CD4-positive, alpha-beta T cell treated with Interleukin-1 beta for 1 hour (primary cell): ENCODE measurements at regions not wholly inside any gene's neighbourhood (a gene's known extent, or its start where the extent isn't known, plus 50 kb on each side); places are given as distances from the start of the nearest gene placed in this dataset.
"Not testable (repeated sequence)": the region's sequence is repeated elsewhere in the genome, so short reads cannot be mapped to it uniquely, and the experiment has no call there.

Experiments
- DNase-seq, 2 donors: peaks; one replicate each; pipeline ENCODE4 v3.0.0-alpha.2; 2020 to 2022

- no peak for DNase-seq
Measured at GRCh38 chr2:154963511-154963910, 265.0 kb downstream of the KCNJ3 start.

DNA sequence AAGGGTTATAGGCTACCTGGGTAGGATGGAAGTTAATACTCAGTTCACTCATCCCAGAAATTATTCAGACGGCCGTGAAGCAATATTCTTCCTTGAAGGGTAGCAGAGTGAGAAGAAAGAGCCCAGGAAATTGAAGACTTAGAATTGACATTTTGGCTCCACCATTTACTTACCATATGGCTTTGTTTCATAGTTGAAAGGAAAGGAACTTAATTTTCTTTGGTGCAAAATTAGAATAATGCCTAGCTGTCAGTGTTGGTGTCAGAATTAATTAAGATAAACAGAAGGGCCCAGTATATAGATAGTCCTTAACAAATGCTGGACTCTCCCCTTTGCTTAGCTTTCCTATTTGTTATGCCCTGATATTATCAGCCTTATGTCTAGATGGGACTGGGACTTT, 263.2 kb downstream of the KCNJ3 start:
- DNase-seq: no peak

DNA sequence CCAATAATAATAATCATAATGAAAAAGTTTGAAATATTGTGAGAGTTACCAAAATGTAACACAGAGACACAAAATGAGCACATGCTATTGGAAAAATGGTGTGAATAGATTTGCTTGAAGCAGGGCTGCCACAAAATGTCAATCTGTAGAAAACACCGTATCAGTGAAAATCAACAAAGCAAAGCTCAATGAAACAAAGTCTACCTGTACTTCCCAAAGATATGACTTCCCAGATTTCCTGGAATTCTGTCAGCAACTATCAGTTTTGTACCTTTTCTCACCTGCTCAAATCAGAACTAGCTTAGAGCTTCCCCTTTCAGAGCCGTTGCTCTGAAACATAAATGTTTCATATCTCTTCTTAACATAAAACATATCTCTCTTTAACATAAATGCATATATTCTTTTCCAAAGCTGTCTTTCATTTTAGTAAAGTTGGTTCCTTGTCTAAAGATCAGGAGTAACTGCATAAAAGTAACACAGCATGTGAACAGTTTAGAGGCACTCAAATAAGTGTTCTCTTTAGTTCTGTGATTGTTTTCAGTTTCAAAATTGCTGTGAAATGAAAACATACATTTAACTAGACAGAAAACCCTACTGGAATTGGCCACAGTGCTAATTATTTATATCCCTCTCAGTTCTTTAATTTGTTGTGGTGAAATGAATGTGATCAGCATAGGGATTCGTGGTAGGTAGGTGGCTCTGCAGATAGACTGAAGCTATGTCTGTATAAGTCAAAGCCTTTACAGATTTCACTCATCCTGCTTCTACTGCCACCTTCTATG, 262.5 kb downstream of the KCNJ3 start:
- no peak for DNase-seq

DNA sequence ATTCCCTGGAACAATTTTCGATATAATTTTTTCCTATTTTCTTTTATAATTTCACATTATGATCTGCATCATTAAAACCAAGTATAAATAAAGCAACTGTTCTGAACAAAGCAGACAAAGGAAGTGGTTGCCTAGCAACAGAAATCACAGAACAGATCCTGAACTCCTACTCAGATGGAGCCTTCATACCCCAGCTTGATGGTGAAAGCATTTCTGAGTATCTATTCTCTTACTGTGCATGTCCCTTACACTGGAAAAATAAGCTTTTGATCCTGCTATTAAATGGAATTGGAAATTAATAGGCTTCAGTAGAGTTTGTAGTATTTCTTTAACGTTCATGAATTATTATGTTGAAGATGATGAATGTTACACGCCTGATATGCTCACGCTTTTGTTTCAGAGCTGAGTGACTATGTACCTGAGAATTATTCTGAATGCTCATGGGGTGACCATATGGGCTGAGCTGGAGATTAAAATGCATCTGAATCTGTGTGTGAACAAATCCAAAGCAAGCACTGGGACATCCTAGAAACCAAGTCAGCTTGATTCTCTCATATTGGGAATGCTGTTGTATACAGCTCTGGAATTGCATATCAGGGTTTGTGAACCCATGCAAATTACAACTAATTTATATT, 254.0 kb downstream of the KCNJ3 start:
- no peak for DNase-seq

GRCh38 chr2:154947416-154947815, 248.9 kb downstream of the KCNJ3 start:
- DNase-seq: not testable (repeated sequence)

GRCh38 chr2:154945984-154946383, 247.5 kb downstream of the KCNJ3 start:
- no peak for DNase-seq

DNA sequence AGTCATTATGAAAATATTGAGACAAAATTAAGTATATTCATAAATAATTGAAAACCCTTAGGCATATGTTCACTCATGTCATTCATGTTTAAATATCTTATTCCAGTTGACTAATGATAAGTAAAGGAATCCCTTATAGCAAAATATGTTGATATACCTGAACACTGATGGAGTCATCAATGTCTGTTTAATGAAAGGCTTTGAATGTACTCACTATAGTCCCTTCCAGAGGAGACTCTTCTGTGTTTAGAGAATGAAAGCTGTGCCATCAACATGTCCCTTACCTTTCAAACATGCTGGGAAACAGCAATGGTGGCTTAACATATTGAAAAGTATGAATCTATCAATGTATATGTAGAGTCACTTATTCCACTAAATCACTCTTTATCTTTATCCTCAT, 242.9 kb downstream of the KCNJ3 start:
- no peak for DNase-seq

GRCh38 chr2:154934213-154934612, 235.7 kb downstream of the KCNJ3 start:
- DNase-seq: no peak

GRCh38 chr2:154924531-154924930, 226.0 kb downstream of the KCNJ3 start:
- DNase-seq: no peak

- DNase-seq: no peak
Measured at GRCh38 chr2:154914561-154914960, 216.1 kb downstream of the KCNJ3 start.

DNA sequence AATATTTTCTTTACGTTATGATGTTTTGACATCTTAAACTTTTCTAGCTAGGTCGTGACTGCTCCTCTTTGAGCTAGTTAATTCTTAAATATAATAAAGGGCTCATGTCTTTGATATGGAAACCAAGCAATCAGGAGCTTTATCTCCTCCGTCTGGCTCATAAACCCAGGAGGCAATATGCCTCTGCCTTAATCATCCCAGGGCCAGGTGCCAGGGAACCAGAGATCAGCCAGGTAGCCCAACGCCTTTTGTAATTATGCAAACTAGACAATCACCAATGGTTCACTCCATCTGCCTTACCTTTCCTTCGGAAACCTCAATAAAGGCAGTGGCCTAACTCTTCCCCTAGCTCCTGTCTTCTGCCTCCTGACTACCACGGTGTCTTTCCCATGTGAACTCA, 213.7 kb downstream of the KCNJ3 start:
- DNase-seq: no peak

DNA sequence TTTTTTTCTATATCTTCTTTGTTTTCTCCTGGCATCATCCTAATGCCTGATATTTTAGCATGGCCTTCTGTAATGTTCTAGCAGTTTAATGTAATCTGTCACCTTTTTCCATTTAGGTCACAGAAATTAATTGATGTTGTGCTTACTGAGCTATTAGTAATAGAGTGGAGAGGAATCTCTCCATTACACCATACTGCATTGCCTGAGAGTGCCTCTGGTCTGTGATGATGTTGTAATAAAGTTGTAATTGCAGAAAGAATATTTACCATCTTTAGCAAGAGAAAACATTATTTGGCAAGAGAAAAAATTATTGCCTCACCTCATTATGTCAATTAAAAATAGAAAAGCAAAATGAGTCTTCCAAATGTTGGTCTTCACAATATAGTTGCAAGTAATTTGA, 213.2 kb downstream of the KCNJ3 start:
- DNase-seq: no peak

GRCh38 chr2:154910701-154911100, 212.2 kb downstream of the KCNJ3 start:
- no peak for DNase-seq

DNA sequence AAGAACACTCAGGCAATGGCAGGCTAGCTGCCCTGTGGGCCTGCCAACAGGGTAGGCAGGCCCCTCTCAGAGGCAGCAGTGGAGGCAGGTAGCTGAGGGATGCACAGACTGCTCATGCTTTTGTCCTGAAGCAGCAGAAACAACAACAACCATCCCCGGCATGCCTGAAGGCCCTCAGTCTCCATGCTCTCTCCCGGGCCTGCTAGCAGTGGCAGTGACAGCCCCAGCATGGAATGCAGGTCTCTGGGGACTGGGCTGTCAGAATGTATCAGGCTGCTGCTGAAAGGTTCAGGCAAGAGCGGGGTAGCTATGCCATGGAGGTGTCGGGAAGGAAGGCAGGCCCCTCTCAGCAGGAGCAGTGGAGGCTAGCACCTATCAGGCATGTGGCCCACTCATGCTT, 209.8 kb downstream of the KCNJ3 start:
- DNase-seq: no peak
